Activated T-helper 1 cell treated with anti-CD3 and anti-CD28 coated beads, Interleukin-12 subunit alpha, Interleukin-12 subunit beta, Interleukin-2, Interleukin-4 antibody, amounts not matched to agents 30 ng/mL and 10 ng/mL and 1 ng/mL, durations not matched to agents 14 hours and 24 hours and 36 hours (primary cell): ENCODE measurements at regions not wholly inside any gene's neighbourhood (a gene's known extent, or its start where the extent isn't known, plus 50 kb on each side); places are given as distances from the start of the nearest gene placed in this dataset.

ENCODE experiments used
- DNase-seq: peaks from one replicate; pipeline ENCODE4 v3.0.0; 2021; ENCODE audit warnings: low spot score
- H3K27ac Mint-ChIP-seq: one replicate; pipeline ENCODE4 v1.8.0; 2021; ENCODE audit warnings: mild to moderate bottlenecking, mixed read lengths
- H3K27me3 Mint-ChIP-seq: one replicate; pipeline ENCODE4 v1.8.0; 2022; ENCODE audit warnings: mild to moderate bottlenecking, moderate library complexity, mixed read lengths; ENCODE audit not compliant: insufficient read depth
- H3K36me3 Mint-ChIP-seq: one replicate; pipeline ENCODE4 v1.8.0; 2021; ENCODE audit warnings: low read depth, mixed read lengths
- H3K4me1 Mint-ChIP-seq: one replicate; pipeline ENCODE4 v1.8.0; 2021; ENCODE audit warnings: low read depth, mixed read lengths
- H3K4me3 Mint-ChIP-seq: one replicate; pipeline ENCODE4 v1.8.0; 2021; ENCODE audit warnings: mild to moderate bottlenecking, moderate library complexity, mixed read lengths
- H3K9me3 Mint-ChIP-seq: one replicate; pipeline ENCODE4 v1.8.0; 2021; ENCODE audit warnings: mixed read lengths
- intact Hi-C: fragments of 100-400 bp; cut with micrococcal nuclease; formaldehyde crosslinking; loops from one replicate; pipeline ENCODE4 v1.15.1; 2024

GRCh38 chr3:153293265-153293664, 131.2 kb downstream of the RAP2B start:
- H3K36me3 Mint-ChIP-seq = no peaks in the 10 kb centered on the region
- intact Hi-C loops = loop anchor here (10.0 kb wide), 1 partner anchor 302 kb away; no protein-coding TSS in a partner anchor
- peaks cover 29% of the 10 kb centered on the region for H3K4me1 Mint-ChIP-seq
- DNase-seq = no peak
- H3K9me3 Mint-ChIP-seq = no peaks in the 10 kb centered on the region
- no peak overlapping the region for H3K27ac Mint-ChIP-seq
- no peak overlapping the region for H3K4me3 Mint-ChIP-seq
- H3K27me3 Mint-ChIP-seq = peaks cover 1% of the 10 kb centered on the region

- H3K4me1 Mint-ChIP-seq = peaks cover 8% of the 10 kb centered on the region
- no peaks in the 10 kb centered on the region for H3K36me3 Mint-ChIP-seq
- H3K27me3 Mint-ChIP-seq = peaks cover 1% of the 10 kb centered on the region
- no peak for DNase-seq
- intact Hi-C loops = loop anchor here (10.0 kb wide), 1 partner anchor 299 kb away; no protein-coding TSS in a partner anchor
- no peaks in the 10 kb centered on the region for H3K9me3 Mint-ChIP-seq
- no peak overlapping the region for H3K4me3 Mint-ChIP-seq
- no peak overlapping the region for H3K27ac Mint-ChIP-seq
Measured at GRCh38 chr3:153295901-153296300, 133.9 kb downstream of the RAP2B start.

GRCh38 chr3:153305189-153305588, 143.2 kb downstream of the RAP2B start:
- DNase-seq = no peak
- Mint-ChIP-seq H3K4me1 (no peaks in the 10 kb centered on the region), H3K36me3 (no peaks in the 10 kb centered on the region), H3K9me3 (no peaks in the 10 kb centered on the region), H3K27me3 (no peaks in the 10 kb centered on the region), H3K27ac (no peak overlapping the region), H3K4me3 (no peak overlapping the region)
- intact Hi-C loops = no loop called here

GRCh38 chr3:153311541-153311940, 149.5 kb downstream of the RAP2B start:
- Mint-ChIP-seq H3K27me3 (no peaks in the 10 kb centered on the region), H3K27ac (no peak overlapping the region), H3K9me3 (no peaks in the 10 kb centered on the region), H3K36me3 (no peaks in the 10 kb centered on the region), H3K4me1 (peaks cover 14% of the 10 kb centered on the region), H3K4me3 (no peak overlapping the region)
- DNase-seq = no peak
- intact Hi-C loops = no loop called here

- Mint-ChIP-seq H3K9me3 (peaks cover 7% of the 10 kb centered on the region), H3K27ac (no peak overlapping the region), H3K36me3 (no peaks in the 10 kb centered on the region), H3K27me3 (peaks cover under 1% of the 10 kb centered on the region), H3K4me1 (peaks cover 14% of the 10 kb centered on the region), H3K4me3 (no peak overlapping the region)
- intact Hi-C loops = no loop called here
- DNase-seq = no peak
Measured at GRCh38 chr3:153313302-153313965, 151.4 kb downstream of the RAP2B start.

GRCh38 chr3:153314038-153314437, 152.0 kb downstream of the RAP2B start:
- intact Hi-C loops = no loop called here
- peaks cover 7% of the 10 kb centered on the region for H3K9me3 Mint-ChIP-seq
- H3K27me3 Mint-ChIP-seq = peaks cover 1% of the 10 kb centered on the region
- DNase-seq = no peak
- H3K36me3 Mint-ChIP-seq = no peaks in the 10 kb centered on the region
- H3K4me1 Mint-ChIP-seq = peaks cover 17% of the 10 kb centered on the region
- H3K27ac Mint-ChIP-seq = no peak overlapping the region
- H3K4me3 Mint-ChIP-seq = no peak overlapping the region

- peaks cover 7% of the 10 kb centered on the region for H3K9me3 Mint-ChIP-seq
- H3K4me1 Mint-ChIP-seq = peaks cover 31% of the 10 kb centered on the region
- H3K4me3 Mint-ChIP-seq = no peak overlapping the region
- no peak for DNase-seq
- no peak overlapping the region for H3K27ac Mint-ChIP-seq
- intact Hi-C loops = no loop called here
- H3K36me3 Mint-ChIP-seq = no peaks in the 10 kb centered on the region
- H3K27me3 Mint-ChIP-seq = peaks cover 1% of the 10 kb centered on the region
Measured at GRCh38 chr3:153315781-153316180, 153.8 kb downstream of the RAP2B start.

GRCh38 chr3:153319705-153320554, 157.9 kb downstream of the RAP2B start:
- Mint-ChIP-seq H3K4me1 (peaks cover 21% of the 10 kb centered on the region), H3K4me3 (no peak overlapping the region), H3K9me3 (peaks cover 7% of the 10 kb centered on the region), H3K27ac (peak overlapping the region; percentile 72), H3K36me3 (no peaks in the 10 kb centered on the region), H3K27me3 (peaks cover 1% of the 10 kb centered on the region)
- intact Hi-C loops = loop anchor here (2.0 kb wide), 1 partner anchor 305 kb away; no protein-coding TSS in a partner anchor
- no peak for DNase-seq

GRCh38 chr3:153320585-153321128, 158.6 kb downstream of the RAP2B start:
- H3K36me3 Mint-ChIP-seq = no peaks in the 10 kb centered on the region
- H3K4me3 Mint-ChIP-seq = no peak overlapping the region
- DNase-seq = no peak
- H3K4me1 Mint-ChIP-seq = peaks cover 21% of the 10 kb centered on the region
- H3K27ac Mint-ChIP-seq = no peak overlapping the region
- H3K27me3 Mint-ChIP-seq = peaks cover 1% of the 10 kb centered on the region
- H3K9me3 Mint-ChIP-seq = peaks cover 7% of the 10 kb centered on the region
- intact Hi-C loops = loop anchor here (2.0 kb wide), 1 partner anchor 304 kb away; no protein-coding TSS in a partner anchor

GRCh38 chr3:153328690-153329089, 166.7 kb downstream of the RAP2B start:
- Mint-ChIP-seq H3K9me3 (no peaks in the 10 kb centered on the region), H3K4me1 (peaks cover 5% of the 10 kb centered on the region), H3K36me3 (no peaks in the 10 kb centered on the region), H3K27me3 (no peaks in the 10 kb centered on the region), H3K27ac (no peak overlapping the region), H3K4me3 (no peak overlapping the region)
- no peak for DNase-seq
- intact Hi-C loops = no loop called here

- Mint-ChIP-seq H3K36me3 (no peaks in the 10 kb centered on the region), H3K9me3 (no peaks in the 10 kb centered on the region), H3K27me3 (no peaks in the 10 kb centered on the region), H3K4me3 (no peak overlapping the region), H3K27ac (no peak overlapping the region), H3K4me1 (peaks cover 5% of the 10 kb centered on the region)
- DNase-seq = no peak
- intact Hi-C loops = no loop called here
Measured at GRCh38 chr3:153330901-153331300, 168.9 kb downstream of the RAP2B start.

- Mint-ChIP-seq H3K9me3 (no peaks in the 10 kb centered on the region), H3K4me1 (peaks cover 5% of the 10 kb centered on the region), H3K36me3 (no peaks in the 10 kb centered on the region), H3K27ac (no peak overlapping the region), H3K27me3 (no peaks in the 10 kb centered on the region), H3K4me3 (no peak overlapping the region)
- DNase-seq = no peak
- intact Hi-C loops = no loop called here
Measured at GRCh38 chr3:153331676-153332075, 169.7 kb downstream of the RAP2B start.

- intact Hi-C loops = no loop called here
- Mint-ChIP-seq H3K36me3 (no peaks in the 10 kb centered on the region), H3K4me1 (peaks cover 5% of the 10 kb centered on the region), H3K9me3 (no peaks in the 10 kb centered on the region), H3K27ac (no peak overlapping the region), H3K4me3 (no peak overlapping the region), H3K27me3 (no peaks in the 10 kb centered on the region)
- DNase-seq = no peak
Measured at GRCh38 chr3:153334558-153334957, 172.5 kb downstream of the RAP2B start.
